ENCODE measurements at regions not wholly inside any gene's neighbourhood (a gene's known extent, or its start where the extent isn't known, plus 50 kb on each side); places are given as distances from the start of the nearest gene placed in this dataset.
"Not testable (repeated sequence)": the region's sequence is repeated elsewhere in the genome, so short reads cannot be mapped to it uniquely, and the experiment has no call there.

DNA sequence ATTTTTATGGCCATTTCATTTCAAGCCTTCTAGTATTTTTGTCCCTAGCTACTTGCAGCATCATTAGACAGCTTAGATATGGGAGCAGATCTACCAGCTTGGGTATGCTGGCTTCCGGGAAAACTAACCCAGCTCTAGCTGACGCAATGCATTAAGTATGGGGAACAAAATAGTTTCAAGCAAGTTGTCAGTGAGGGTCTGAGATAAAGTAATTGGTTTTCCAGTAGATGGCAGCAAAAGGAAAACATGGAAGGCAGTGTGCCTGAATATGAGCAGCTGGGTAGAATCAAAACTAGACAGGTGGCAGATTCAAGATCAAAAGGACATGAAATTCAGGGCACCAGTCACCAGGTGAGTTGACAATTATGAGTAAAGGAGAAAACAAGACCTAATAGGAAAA, 340.9 kb upstream of the CTSO start:
- no peak for DNase-seq

DNA sequence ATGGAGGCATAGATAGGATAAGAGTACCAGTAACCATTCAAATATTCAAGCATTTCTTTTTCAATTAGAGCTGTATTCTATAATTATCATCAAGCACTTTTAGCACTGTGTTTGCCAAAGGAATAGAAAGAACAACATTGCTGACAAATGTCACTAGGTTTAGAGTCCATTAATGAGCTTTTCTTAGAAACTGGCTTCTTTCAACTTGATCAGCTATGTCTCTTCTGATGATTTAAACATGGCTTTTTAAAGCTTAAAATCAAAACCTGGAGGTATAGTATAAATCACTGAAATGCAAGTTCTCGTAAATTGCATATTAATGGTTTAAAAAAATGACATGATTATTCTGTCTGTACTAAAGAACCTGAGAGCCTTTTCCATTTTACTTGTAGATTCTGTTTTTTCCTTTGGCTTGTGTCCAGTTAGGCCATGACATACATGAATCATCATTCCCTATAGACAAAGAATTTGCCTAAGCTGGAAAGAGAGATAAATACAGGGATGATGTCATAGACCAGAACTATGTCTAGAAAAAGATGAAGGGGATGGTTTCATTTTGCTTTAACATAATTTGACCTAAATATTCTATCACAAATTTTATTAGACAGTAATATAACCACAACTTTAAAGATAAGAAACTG, 340.1 kb upstream of the CTSO start:
- DNase-seq = no peak

DNA sequence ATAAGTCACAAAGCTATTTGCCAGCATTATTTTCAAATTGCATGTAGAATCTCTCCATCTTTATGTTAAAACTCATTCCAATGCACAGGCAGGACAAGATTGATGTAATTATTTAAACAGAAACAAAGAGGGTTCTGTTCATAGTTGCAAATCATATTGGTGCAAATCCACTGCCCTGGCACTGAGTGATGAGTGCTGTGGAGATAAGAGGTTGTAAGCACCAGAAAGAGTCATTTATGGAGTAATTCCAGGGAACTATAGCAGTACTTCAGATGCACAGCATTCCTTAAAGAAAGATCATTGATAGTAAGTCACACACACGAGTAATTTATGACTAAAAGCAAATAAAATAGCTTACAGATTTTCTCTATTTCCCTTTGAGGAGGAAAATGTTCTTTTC, 337.7 kb upstream of the CTSO start:
- no peak for DNase-seq

DNA sequence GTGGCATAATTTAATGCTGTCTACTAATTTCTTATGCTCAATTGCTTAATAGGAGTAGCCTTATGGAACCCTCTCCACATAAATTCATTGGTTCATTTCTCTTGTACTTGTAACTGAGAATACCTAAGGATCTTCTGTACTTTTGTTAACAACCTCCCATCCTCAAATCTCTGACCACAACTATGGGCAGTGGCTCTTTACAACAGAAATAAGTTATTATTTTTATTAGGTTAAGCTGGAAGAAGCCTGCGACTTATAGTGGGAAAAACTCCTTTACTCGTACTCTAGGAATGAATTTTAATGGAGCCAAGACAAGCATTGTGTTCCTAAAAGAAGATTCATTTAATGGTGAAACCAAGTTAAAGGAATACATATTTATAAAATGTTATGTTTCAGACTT, 337.1 kb upstream of the CTSO start:
- no peak for DNase-seq

- DNase-seq = not testable (repeated sequence)
These were observed 336.4 kb upstream of the CTSO start for GRCh38 chr4:156290026-156290425.

DNA sequence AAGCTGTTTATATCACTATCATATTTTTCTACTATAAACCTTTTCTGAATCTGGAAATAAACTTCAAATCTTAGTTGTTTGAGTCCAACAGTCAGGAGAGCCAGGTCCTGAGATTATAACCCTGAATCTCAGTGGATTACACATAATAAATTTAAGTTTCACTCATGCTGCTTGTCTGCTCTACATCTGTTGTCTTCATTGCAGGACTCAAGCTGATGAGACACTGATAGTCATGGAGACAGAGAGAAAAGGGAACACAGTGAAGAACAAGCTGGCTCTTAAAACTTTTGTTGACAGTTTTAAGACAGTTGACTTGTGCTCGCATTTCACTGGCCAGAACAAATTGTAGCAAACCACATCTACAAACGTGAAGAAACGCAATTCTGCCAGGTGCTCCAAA, 327.0 kb upstream of the CTSO start:
- no peak for DNase-seq

- no peak for DNase-seq
These were observed 311.7 kb upstream of the CTSO start for GRCh38 chr4:156265407-156265806.

GRCh38 chr4:156261230-156261629, 307.6 kb upstream of the CTSO start:
- DNase-seq = no peak

DNA sequence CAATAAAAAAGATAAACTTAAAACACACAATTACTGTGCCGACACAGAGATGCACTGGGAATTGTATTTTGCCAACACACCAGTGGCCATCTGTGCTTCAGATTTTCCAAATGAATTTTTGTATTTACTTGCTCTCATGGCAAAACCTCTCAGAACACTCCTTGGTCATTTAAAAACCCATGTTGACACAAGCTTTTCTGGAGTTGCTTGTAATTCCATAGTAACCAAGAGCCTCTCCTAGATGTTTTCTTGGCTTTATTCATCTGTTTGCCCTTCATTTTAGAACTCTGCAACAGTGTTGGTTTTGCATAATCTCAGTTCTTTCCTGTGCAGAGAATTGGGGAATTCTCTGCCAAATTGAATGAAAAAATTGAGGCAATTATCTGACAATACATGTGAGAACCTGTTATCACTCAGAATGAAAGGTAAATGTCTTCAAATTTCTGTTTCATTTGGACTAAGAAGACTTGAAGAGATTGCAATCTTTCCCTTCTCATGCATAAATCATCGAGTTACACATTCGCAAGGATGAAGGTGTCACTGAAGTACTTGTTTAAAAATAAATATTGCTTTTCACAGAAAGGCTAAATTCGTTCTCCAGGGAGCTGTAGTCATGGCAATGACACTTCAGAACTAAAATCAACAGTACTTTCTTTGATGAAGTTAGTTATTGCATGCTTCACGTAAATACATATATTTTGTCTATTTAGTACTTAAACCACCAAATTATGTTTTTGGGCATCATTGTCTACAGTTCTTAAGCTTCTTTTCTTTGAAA, 301.8 kb upstream of the CTSO start:
- DNase-seq = no peak

GRCh38 chr4:156252358-156252921, 298.8 kb upstream of the CTSO start:
- no peak for DNase-seq

DNA sequence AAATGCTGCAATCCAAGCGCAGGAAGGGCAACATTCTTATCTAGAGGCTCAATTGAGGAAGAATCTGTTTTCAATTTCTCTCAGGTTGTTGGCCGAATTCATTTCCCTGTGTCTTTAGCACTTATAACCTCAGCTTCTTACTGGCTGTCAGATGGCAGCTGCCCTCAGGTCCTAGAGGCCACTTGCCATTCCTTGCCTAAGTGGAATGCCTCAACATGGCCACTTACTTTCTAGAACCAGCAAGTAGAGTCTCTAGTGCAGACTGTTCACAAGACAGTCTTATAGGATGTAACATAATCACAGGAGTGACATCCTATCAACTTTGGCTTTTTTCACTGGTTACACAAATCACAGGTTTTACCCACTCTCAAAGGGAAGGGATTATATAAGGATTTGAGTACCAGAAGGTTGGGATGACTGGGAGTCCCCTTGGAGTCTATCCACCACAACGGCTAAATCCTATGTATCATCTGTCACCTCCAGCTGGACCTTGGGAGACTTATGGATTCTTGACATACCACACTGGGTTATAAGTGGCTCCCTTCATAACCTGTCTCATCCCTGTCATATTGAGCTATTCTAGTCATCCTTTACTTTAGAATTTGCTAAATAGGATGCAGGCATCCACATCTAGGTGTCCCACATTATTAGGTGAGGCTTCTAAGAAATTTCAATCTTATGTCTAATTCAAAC, 297.9 kb upstream of the CTSO start:
- peak; percentile 89 for DNase-seq

DNA sequence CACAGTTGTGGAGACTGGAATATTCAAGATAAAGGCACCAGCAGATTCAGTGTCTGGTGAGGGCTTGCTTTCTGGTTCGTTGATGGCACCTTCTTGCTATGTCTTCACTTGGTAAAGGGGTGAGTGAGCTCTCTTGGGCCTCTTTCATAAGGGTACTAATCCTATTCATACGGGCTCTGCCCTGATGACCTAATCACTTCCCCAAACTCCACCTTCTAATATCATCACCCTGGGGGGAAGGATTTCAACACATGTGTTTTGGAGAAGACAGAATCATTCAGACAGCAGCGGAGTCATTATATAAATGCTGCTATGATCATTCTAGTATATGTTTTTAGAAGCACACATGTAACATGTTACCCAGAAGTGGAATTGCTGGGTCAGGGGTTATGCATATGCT, 295.3 kb upstream of the CTSO start:
- DNase-seq = no peak

DNA sequence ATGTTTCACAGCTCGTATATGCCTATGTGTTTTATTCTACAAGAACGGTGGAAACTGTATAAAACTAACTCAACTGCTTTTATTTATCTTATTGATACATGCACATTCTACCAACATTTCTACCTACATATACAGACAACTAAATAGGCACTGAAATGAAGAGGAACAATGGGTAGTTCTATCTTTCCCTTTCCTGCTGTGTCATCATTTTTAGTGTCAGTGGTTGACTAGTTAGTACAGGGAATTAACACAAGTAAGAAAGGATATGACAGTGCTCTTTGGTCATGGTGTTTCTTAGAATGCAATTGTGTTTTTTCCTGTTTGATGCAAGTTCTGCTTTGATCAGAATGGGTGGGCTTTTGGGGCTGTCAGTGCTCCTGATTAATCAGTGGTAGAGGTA, 293.8 kb upstream of the CTSO start:
- DNase-seq = no peak

- no peak for DNase-seq
These were observed 289.3 kb upstream of the CTSO start for GRCh38 chr4:156243015-156243414.

DNA sequence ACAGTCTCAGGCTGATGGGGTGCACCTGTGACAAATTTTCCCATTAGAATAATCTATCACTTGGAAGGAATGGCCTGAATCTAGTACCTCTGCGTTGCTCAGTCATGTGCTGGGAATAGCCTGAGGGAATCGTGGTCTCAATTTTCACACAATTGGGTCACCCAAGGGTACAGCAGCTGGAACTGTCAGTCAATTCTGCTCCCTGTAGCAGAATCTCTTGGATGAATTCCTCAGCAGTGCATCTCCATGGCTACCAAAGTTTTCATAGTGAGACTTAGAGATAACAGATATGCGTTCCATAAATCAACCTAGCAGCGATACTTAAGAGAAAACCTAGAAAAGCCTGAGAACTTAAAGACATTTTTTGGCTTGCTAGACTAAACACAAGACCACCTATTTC, 288.7 kb upstream of the CTSO start:
- DNase-seq = no peak

DNA sequence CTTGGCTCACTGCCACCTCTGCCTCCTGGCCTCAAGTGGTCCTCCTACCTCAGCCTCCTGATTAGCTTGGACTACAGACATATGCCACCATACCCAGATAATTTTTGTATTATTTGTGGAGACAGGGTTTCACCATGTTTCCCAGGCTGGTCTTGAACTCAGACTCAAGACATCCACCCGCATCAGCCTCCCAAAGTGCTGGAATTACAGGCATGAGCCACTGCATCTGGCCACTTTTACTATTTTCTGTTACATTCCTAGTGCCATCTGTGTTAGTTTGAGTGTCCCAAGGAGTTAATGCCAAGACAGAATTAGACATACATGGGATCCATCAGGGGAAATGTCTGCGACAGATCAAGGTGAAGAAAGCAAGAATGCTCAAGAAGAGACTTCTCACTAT, 288.2 kb upstream of the CTSO start:
- no peak for DNase-seq

- DNase-seq = no peak
These were observed 284.5 kb upstream of the CTSO start for GRCh38 chr4:156238171-156238570.

DNA sequence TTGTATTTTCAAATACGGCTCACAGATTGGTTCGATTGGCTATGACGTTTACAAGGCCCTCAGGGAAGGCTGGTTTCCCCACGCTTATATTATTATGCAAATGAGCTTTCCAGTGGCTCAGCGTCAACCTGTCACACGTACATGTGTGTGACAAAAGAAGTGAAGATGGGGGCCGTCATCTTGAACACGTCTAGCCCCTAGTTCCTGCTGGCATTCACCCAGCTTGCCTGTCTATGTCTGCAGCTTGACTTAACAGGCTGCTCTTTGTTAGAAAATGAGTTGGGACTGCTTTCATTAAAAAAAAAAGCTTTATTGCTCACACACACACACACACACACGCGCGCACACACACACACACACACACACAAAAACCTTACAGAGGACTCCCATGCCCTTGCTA, 283.6 kb upstream of the CTSO start:
- no peak for DNase-seq

DNA sequence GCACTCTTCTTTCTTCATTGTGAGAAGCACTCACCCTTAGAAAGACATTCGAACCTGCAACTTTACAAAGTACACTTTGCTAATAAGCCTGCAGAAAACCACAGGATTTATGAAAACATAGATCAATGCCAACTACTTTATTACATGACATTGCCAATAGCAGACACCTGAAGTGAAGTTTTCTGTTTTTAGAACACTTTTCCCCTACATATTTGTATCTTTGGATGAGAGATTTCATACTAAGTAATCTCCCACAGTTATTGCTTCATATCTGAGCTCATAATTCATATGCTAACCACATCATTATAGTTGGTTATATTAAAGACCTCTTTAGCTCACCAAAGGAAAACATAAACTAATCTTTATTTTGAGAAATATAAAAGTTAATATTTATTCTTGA, 276.5 kb upstream of the CTSO start:
- no peak for DNase-seq

- no peak for DNase-seq
These were observed 275.0 kb upstream of the CTSO start for GRCh38 chr4:156228676-156229075.

DNA sequence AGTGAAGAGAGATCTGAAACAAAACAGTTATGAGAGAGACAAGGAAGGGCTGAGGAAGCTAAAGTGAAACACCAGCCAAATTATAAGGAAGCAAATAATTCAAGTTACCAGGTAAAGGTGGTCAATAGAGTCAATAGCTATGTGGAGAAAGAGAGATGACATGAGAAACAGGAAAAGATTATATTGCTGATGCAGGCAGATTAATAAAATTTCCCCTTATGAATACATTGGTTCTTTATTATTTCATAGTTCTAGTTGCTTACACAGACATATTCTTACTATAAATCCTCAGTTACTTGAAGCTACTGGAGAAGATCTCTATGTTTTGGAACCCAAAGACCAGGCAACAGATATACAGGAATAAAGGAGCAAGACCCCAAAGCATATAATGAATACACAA, 273.7 kb upstream of the CTSO start:
- DNase-seq = no peak

GRCh38 chr4:156223985-156224384, 270.3 kb upstream of the CTSO start:
- DNase-seq = no peak

DNA sequence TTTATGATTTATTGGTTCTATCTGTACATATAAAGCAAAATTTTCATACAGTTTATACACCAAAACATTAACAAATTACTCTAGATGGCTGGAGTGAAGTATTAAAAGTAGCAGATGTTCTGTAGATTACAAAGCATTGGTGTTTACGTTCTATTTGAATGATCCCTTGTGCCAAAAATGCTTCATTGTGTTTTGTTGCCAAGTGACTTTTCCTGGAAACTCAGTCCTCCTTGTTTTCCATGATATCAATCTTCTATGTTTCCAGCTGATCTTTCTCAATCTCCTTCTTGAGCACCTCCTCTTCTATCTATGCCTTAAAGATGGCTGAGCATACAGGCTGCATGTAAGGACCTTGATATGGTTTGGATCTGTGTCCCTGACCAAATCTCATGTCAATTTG, 263.6 kb upstream of the CTSO start:
- DNase-seq = no peak

- no peak for DNase-seq
These were observed 247.4 kb upstream of the CTSO start for GRCh38 chr4:156201050-156201449.

Data from NCI-H524 treated with DMSO at 0.1 percent for 48 hours (cell line).